Activated T-cell treated with anti-CD3 and anti-CD28 coated beads for 24 hours (primary cell): ENCODE measurements at regions not wholly inside any gene's neighbourhood (a gene's known extent, or its start where the extent isn't known, plus 50 kb on each side); places are given as distances from the start of the nearest gene placed in this dataset.
"Not testable (repeated sequence)": the region's sequence is repeated elsewhere in the genome, so short reads cannot be mapped to it uniquely, and the experiment has no call there.

Experiments used
- DNase-seq: peaks from one replicate; pipeline ENCODE4 v3.0.0-alpha.2; 2020; ENCODE audit warnings: low read depth

DNA sequence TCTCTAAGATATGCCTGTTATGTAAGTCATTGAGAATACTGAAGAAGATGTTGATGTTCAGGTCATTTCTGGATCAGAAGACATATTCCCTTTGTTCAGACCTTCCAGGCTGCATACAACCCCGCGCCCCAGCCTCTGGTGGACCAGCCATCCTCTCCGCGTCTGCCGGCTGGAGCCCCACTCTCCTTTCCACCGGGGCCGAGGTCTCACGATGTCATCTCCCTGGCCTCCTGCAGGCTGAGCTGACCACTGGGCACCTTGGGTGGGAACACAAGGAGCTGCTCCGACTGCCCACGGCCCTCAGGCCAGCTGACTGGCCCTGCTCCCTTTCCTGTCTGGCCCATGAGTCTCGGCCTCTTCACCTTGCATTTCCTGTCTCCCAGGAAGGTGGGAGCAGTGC, 124.6 kb downstream of the SHANK2 start:
- DNase-seq, result no peak

DNA sequence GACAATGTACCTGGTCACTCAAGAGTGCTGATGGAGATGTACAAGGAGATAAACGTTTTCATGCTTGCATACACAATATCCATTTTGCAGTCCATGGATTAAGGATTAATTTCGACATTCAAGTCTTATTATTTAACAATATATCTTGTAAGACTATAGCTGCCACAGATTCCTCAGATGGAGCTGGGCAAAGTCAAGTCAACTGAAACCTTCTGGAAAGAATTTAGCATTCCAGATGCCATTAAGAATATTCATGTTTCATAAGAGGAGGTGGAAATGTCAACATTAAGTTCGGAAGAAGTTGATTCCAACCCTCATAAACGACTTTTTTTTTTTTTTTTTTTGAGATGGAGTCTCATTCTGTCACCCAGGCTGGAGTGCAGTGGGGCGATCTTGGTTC, 126.0 kb downstream of the SHANK2 start:
- DNase-seq, result not testable (repeated sequence)

DNA sequence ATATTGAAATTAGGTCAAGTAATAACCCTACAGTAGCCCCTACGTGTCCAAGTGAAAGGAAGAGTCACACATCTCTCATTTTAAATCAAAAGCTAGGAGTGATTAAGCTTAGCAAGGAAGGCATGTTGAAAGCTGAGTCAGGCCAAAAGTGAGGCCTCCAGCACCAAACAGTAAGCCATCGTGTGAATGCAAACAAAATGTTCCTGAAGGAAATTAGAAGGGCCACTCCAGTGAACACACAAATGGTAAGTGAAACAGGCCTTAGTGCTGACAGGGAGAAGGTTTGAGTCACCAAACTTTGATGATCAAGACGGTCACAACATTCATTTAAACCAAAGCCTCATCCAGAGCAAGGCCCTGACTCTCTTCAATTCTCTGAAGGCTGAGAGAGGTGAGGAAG, 127.2 kb downstream of the SHANK2 start:
- DNase-seq, result no peak

DNA sequence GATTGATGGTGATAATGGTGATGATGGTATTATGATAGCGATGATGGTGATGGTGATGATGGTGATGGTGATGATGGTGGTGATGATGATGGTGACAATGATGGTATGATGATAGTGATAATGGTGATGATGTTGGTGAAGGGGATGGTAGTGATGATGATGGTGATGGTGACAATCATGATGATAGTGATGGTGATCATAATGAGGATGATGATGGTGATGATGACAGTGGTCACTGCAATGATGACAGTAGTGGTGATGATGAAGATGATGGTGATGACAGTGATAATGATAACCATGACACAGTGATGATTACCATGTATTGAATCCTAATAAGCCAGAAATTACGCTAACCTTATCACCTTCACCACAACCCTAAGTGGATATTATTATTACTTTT, 128.2 kb downstream of the SHANK2 start:
- DNase-seq, result no peak

DNA sequence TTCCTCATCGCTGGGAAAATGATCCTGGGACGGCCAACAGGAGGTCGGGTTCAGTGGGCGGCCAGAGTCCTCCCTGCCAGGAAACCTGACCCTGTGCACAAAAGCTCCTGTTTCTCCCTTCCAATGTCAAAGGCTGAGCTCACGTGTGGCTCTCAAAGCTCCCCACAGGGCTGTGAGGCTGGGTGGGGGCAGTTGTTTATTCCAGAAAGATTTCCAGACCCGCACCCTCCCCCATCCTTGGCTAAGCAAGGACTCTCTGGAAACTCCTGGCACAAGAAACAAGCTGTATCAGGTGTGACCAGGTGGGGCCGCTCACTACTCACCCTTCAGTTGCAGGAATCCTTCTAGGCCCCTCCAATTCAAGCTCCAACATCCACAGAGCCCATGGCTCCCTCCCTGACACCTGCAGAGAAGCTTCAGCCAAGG, 131.9 kb downstream of the SHANK2 start:
- no peak for DNase-seq

DNA sequence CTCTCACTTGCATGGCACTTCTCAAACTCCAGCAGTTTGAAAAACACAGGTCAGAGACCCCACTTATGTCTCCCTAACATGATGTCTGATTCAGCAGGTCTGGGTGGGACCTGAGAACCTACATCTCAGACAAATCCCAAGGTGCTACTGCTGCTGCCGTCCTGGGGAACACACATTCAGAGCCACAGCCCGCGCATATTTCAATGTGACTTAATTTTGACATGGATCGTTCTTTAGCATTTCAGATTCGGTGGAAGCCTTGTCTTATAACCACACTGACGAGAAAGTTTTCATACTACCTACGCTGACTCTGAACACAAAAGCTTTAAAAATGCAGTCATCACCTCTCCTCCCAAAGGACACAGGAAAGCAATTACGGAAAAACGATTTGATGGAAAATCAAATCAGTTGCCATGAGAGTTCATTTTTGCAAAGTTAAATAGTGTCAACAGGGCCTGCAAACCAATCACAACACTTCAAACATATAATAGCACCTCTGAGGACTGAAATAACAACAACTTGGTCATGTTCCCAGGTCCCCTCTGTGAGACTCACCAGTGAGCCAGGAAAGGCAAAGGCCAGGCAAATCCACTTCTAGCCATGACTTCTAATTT, 132.6 kb downstream of the SHANK2 start:
- DNase-seq, result no peak

DNA sequence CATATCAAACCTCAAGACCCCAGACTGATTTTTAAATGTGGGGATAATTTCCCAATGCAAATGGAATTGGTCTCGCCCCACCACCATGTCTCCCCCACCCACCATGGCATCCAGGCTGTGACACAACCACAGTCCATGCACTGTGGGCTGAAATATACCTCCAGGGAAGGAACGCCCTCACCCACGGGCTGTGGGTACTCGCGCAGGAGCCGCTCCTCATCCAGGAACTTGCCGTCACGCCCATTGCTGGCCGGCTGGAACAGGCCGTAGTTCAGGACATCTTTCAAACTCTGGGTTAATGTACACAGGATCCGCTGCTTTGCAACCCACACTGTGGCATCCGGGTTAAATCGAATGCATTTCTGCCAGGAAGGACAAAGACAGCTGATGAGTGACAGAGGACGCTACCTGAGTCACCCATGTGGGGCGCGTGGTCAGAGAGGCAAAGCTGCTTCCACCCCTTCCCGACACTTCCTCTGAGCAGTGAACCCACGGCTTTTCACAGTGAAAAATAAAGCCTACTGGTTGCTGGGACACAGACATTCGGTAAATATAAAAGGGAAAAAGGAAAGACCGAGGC, 133.6 kb downstream of the SHANK2 start:
- DNase-seq, result no peak

DNA sequence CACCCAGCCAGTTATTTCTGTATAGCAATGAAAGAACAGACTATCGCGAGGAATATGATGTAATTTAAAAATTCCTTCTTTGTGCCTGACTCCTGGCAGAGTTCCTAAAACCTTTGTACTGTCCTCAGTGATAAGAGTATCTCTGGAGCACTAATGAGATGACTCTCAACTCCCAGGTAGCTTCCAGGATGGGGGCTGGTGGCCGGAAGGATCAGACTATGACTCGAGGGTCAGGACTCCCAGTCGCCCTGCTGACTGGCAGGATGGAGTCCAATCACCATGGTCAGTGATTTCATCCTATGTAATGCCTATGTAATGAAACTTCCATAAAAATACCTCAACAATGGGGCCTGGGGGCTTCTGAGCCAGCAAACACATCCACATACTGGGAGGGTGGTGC, 135.1 kb downstream of the SHANK2 start:
- DNase-seq, result no peak

DNA sequence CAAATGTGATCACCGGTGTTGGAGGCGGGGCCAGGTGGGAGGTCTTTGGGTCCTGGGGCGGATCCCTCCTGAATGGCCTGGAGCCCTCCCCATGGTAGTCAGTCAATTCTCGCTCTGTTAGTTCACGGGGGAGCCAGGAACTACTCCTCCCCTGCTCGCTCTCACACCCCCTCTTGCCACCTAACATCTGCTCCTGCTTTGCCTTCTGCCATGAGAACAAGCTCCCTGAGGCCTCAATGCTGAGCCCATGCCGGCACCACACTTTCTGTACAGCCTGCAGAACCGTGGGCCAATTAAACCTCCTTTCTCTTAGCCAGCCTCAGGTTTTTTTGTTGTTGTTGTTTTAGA, 135.7 kb downstream of the SHANK2 start:
- DNase-seq, result no peak

DNA sequence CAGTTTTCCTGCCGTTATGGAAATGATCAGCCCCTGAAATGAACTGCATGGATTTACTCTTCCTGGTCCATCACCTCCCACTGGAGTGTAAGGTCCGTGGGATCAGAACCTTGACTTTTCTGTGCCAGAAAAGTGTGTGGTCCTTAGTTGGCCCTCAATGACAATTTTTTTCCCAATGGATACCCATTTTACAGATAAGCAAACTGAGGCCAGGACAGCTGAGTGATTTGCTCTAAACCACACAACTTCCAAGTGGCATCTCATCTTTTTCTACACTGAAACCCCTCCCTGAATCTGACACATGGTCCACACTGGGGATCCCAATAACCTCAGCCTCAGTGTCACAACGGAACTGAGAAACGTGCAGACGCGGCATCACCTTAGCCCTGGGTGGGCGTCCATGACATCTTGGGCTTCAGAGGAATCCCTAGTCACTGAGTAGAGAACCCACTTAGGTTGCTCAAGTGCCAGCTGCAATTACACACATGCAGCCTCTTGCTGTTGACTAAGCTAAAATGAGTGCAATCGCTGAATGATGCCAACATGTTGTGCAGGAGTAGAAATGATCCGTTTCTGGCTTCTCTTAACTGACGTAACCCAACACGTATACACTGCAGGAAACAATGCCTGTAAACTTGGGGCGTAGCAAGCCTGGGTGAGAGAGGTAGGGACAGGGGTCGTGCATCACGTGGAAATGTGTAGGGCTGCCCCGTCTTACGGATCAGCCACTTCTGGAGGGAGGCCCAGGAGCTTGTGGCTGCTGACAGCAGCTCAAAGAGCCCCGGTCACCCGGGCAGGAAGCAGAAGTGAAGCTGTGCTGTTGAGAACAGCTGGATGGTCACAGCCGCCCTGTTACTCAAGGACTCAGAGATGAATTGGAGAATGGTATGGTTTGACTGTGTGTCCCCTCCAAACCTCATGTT, 136.3 kb downstream of the SHANK2 start:
- DNase-seq, result no peak

DNA sequence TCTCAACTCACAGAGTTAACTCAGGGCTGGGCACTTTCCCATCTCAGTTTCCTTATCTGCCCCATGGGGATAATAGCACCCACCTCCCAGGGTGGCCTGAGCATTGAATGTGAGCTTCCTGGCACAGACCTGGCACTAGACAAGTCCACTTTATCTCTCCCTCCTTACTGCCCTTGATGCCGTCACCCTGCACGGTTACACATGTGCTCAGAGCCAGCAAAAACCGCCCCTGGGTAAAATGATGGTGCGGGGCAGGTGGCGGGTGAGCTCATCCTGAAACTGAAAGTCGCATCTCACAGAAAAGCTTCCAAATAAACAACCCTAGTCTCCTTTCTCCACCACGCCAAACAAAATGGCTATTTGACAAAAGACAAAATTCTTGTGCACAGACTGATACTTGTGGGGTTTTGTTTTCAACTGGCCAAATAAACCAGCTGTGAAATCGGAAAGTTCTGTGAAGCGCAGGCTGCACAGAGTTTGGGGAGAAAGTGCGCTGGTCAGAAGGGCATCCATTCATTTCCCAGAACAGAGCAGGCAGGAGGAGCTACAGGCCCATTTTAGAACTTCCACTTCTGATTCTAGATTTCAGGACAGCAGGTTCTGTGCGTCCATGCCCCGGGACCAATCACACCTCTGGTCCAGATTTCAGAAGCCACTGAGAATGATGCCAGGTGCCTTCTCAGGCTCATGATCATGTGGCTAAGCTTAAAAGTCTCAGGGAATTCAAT, 138.1 kb downstream of the SHANK2 start:
- DNase-seq, result no peak

DNA sequence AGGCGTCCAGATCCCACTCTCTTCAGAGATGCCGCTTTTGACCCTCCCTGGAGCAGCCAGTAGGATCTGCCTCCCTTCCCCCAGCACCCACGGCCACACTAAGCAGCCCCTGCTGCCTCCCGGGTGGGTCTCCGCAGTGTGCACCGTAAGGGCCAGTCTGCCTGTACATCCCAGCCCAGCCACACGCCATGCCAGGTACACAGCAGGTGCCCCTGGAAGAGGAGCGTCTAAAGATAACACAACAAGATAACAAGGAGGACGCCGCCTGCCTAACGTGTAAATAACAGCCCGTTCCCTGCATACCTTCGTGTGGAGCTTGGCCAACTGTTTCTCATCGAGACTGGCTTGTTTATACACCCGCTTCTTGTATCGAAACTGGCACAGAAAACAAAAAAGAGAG, 139.4 kb downstream of the SHANK2 start:
- no peak for DNase-seq

DNA sequence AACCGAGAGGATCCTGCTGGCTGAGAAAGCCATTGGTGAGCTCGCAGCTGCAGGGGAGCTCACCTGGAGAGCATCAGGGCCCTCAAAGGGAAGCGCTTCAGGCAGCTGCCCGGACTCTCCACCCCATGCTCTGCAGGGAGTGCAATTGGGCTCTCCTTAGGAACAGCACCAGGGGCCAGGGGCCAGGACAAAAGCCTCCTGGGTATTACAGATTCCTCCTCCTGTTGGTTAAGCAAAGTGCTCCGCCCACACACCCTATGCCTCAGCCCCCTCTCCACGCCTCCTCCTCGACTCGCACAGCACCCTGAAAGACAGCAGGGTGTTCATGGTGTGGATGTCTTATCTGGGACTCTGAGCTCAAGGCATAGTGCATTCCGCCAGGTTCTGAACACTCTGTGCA, 139.9 kb downstream of the SHANK2 start:
- no peak for DNase-seq

DNA sequence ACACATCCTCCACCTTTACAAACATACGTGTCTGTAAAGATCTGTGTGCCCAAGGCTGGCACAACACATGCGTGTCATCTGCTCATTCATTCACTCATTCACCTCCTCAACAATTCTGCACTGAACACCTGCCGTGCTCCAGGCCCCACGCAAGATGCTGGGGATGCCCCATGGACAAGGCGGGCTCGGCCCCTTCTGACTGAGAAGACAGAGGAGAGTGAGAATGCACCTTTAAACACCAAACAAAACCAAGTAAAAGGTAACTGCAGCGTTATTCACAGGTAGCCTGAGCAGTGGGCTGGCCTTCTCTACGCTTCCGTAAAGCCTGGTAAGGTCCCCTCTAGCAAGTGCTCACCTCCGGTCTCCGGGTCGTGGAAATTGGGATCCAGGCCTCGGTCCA, 142.8 kb downstream of the SHANK2 start:
- no peak for DNase-seq

DNA sequence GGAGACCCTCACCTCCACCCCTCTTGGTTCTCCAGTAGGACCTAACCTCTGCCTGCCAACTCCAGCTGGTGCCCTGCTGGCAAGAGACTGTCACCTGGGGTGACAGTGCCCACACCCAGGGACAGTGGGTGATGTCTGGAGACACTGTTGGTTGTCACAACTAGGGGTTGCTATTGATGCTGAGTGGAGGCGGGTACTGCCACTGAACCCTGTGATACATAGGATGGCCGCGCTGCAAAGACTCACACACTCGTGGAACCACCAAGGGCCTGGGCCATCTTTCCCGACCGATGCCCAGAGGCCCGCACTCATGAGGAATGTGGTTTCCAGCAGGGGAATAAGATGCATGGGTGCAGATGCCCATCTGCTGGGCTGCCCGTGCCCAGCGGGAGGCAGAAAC, 143.2 kb downstream of the SHANK2 start:
- DNase-seq, result no peak

DNA sequence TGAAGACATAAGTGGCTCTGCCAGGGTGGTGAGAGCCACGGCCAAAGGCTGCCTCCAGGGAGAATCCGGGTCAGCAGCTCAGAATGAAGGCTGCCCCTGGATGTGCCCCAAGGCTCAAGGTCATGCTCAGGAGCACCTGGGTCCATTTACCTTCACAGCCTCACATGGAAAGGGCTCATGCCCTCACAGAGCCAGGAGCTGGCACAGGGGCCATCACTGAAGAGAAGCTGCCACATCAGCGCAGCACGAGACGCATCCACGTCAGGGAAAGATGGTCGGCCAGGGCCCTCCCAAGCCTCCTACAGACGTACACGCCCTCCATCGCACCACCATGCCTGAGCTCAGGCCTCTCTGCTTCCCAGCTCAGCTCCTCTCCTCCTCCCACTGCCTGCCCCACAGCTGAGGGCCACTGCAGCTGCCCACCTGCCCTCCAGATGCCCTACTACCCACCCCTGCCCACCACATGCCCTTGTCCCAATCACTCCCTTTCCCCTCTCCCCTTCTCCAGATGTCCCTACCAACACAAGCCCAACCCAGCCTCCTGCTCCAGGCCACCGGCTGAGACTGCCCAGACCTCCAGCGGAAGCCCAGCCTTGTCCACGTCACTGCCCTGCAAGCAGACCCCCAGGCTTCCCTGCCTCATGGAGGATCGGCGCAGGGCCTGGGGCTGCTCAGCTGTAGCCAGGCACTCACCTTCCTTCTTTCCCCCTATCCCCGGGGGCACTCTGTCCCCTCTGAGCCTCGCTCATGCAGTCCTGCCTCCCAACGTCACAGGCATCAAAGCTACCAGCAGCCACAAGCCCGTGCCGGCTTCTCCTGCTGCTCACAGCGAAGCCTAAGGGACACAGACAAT, 144.1 kb downstream of the SHANK2 start:
- DNase-seq, result no peak

DNA sequence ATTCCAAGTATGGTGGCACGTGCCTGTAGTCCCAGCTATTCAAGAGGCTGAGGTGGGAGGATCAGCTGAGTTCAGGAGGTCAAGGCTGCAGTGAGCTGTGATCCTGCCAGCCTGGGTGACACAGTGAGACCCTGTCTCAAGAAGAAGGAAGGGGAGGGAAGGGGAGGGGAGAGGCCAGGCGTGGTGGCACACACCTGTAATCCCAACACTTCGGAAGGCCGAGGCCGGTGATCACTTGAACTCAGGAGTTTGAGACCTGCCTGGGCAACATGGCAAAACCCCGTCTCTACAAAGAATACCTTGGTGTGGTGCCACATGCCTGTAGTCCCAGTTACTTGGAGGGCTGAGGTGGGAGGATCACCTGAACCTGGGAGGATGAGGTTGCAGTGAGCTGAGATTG, 145.7 kb downstream of the SHANK2 start:
- no peak for DNase-seq

DNA sequence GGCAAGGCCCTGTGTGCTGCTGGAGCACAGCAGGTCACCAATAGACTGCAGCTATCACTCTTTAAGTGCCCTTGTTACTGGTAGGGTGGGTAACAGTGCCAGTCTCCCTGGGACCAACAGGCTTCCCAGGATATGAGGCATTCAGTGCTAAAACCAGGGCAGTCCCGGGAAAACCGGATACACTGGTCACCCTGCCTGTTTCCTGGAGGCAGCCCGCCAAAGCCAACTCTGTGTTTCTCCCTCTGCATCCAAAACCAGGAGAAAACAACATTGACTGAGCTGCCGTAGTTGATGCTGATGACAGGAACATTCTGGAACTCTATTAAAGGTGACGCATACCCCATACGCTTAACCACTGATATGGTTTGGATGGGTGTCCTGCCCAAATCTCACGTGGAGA, 149.1 kb downstream of the SHANK2 start:
- no peak for DNase-seq

DNA sequence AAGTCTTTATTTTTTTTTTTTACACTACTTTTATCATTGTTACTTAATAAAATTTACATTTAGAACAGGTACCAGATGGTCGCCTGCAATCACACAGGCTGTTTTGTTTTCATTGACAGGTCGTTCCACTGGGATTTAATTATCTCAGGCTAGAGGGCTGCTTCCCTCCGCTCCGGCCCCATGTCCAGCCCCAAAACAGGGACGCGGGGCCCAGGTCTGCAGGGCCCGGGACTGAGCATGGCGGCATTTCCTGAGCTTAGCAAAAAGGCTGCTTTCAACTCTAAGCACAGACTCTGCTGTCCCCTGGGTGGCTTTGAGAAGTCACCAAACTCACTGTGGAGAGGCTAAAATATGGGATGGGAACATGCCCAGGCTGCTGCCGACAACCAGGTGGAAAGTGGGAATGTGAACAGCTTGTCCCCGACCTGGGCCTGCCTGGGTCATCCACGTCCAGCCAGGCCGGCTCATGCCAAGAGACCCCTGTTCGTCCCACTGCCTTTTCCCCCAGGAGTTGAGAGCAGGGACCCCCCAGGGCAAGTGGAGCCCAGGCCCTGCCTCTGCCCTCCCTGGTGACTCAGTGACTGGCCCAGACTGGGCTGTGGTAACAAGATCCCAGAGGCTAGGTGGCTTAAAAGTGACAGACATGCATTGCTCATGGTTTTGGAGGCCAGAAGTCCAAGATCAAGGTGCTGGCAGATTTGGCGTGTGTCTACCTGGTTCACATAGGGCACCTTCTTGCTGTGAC, 150.0 kb downstream of the SHANK2 start:
- DNase-seq, result no peak

DNA sequence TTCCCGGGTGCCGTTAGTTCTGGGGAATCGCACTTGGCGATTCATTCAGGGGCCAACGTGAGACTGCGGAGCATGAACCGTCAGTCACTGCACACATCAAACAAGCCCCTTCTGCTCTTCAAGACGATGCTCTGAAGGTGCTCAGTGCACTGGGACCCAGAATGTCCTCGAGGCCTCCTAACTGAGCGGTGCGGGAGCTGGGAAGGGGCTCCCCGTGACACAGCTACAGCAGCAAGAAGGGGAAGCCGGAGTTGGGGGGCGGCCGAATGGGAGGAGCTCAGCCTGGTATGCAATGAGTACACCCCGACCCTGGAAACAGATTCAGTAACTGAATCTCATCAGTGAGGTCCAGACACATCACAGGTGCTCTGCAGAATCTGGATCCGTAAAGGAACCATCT, 150.8 kb downstream of the SHANK2 start:
- DNase-seq, result no peak

DNA sequence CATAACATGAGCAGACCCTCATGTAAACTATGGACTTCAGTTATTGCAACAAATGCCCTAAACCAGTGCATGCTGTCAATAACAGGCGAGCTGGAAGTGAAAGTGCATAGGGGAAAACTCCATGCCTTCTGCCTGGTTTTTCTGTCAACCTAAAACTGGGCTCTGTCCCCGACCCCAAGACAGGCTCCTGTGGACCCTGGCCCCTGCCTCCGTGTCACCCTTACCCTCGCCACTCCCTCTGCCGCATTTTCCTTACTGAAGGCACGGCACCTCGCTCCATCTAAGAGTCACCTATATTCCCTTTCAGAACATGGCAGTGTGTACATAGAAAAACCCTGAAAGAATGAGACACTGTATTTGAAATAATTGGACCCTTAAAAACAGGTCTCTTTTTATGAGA, 151.3 kb downstream of the SHANK2 start:
- DNase-seq, result no peak
